ENCODE measurements at regions not wholly inside any gene's neighbourhood (a gene's known extent, or its start where the extent isn't known, plus 50 kb on each side); places are given as distances from the start of the nearest gene placed in this dataset.

- TF ChIP-seq EZH2phosphoT487 (IDR thresholded peaks at IDR 0.05; ENCODE audit: borderline replicate concordance) (no peak), REST (IDR thresholded peaks at IDR 0.05; ENCODE audit: low read depth) (no peak), POLR2A (IDR thresholded peaks at IDR 0.05; ENCODE audit: borderline replicate concordance, extremely low read depth, insufficient read depth, insufficient read length) (no peak)
These were observed 1030.6 kb upstream of the GHITM start for GRCh38 chr10:83108565-83109333.

Data from HCT116 (cell line).